GM18511 (cell line): ENCODE measurements at regions not wholly inside any gene's neighbourhood (a gene's known extent, or its start where the extent isn't known, plus 50 kb on each side); places are given as distances from the start of the nearest gene placed in this dataset.
"Not testable (repeated sequence)": the region's sequence is repeated elsewhere in the genome, so short reads cannot be mapped to it uniquely, and the experiment has no call there.

Source experiments
- ATAC-seq: cut with Tn5 transposase; IDR thresholded peaks from one replicate; pipeline ENCODE4 v1.9.1; 2021; ENCODE audit warnings: mild to moderate bottlenecking, moderate library complexity; ENCODE audit not compliant: unreplicated experiment

DNA sequence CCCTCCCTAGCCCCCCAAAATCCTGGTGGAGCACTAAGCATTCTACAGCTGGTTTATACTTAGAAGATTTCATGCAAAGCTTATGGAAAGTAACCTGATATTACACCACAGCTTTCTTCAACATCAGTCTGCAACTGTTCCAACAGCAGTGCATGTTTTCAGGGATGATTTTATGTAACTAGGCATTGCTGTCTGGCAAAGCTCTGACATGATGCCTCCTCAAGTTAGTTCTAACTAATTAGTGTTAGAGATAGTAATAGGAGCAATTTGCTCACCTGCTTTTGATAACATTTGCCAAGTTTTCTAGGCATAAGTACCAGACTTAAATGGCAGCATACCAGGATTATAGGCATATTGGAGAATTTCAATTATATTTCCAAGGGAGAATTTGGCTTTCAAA is 330.3 kb upstream of the SGO1 start:
- no peak for ATAC-seq

GRCh38 chr3:20515834-20516233 is 329.8 kb upstream of the SGO1 start:
- ATAC-seq = no peak

- ATAC-seq = peak; percentile 98
These were observed 326.0 kb upstream of the SGO1 start for GRCh38 chr3:20511863-20512505.

- ATAC-seq = no peak
These were observed 324.4 kb upstream of the SGO1 start for GRCh38 chr3:20510396-20510795.

DNA sequence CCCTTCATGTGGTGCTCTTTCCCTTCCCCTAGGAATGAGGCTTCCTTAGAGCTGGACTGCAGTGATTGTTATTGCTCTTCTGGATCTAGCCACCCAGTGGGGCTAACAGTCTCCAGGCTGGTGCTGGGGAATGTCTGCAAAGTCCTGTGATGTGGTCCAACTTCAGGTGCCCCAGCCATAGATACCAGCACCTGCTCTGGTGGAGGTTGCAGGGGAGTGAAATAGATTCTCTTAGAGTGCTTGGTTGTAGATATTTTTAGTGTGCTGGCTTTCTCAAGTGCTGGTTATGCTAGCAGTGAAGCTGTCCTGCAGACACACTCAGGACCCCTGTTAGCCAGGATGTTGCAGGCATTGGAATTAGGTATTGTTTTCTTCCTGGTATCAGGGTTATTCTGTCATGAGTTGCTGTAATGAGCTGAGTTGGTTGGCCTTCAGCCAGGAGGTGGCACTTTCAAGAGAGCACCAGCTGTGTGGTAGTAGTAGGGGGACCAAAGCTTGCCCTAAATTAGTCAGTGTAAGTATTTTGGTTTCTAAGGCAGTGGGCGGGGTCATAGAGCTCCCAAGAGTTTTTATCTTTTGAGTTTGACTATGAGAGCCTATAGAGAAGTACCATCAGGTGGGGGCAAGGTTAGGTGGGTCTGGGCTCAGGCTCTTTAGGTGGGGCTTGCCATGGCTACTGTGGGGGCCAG is 317.5 kb upstream of the SGO1 start:
- ATAC-seq = peak; percentile 80

GRCh38 chr3:20490996-20491395 is 305.0 kb upstream of the SGO1 start:
- no peak for ATAC-seq

- ATAC-seq = no peak
These were observed 302.1 kb upstream of the SGO1 start for GRCh38 chr3:20488151-20488550.

- no peak for ATAC-seq
These were observed 298.1 kb upstream of the SGO1 start for GRCh38 chr3:20484126-20484525.

- no peak for ATAC-seq
These were observed 296.3 kb upstream of the SGO1 start for GRCh38 chr3:20482350-20482749.

DNA sequence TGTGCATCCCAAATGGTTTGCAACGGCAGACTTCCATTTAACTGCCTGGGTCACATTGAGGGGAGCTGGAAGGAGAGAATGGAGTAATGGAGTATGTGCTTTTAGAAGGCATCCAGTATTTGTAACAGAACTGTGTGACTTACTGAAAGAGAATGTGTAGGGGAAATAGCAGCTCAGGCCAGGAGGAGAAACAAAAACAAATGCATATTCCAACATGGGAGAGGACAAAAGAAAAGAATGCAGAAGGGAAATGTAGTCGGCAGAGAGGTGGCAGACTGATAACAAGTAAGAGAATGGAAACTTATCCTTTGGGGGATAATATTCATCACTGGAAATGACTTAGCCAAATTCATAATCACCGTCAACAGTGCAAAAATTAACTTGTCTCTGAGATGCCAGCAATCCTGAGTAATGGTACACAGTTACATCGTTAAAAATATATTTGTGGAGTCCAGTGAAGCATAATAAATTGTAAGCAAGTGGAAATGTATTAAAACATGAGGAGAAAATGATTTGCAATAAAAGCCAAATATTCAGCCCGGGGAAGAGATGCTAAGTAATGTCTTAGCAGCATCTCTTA is 294.9 kb upstream of the SGO1 start:
- ATAC-seq = no peak

- no peak for ATAC-seq
These were observed 292.4 kb upstream of the SGO1 start for GRCh38 chr3:20478436-20478835.

- ATAC-seq = not testable (repeated sequence)
These were observed 278.2 kb upstream of the SGO1 start for GRCh38 chr3:20464237-20464636.

GRCh38 chr3:20462723-20463122 is 276.7 kb upstream of the SGO1 start:
- ATAC-seq = no peak

DNA sequence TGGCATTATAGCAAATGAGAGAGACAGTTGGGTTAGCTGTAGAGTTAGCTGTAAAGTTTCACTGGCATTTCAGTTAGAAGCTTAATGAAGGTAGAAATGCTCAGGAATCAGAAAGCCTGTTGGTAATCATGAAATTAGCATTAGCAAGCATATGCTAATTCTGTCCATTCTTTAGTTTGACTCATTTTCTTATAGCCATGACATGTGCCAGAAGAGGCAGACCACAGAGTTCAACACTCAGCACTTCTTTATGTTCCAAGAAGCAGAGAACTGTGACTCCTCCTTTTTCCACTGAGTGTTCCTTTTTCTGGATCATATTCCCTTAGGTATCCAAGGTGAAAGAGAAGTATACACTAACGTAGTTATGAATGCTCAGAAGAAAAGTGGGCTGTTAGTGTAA is 276.2 kb upstream of the SGO1 start:
- ATAC-seq = no peak

- no peak for ATAC-seq
These were observed 273.1 kb upstream of the SGO1 start for GRCh38 chr3:20458994-20459716.

GRCh38 chr3:20456511-20456910 is 270.5 kb upstream of the SGO1 start:
- ATAC-seq = no peak

GRCh38 chr3:20451170-20451569 is 265.2 kb upstream of the SGO1 start:
- ATAC-seq = no peak

- ATAC-seq = no peak
These were observed 264.6 kb upstream of the SGO1 start for GRCh38 chr3:20450611-20451010.

DNA sequence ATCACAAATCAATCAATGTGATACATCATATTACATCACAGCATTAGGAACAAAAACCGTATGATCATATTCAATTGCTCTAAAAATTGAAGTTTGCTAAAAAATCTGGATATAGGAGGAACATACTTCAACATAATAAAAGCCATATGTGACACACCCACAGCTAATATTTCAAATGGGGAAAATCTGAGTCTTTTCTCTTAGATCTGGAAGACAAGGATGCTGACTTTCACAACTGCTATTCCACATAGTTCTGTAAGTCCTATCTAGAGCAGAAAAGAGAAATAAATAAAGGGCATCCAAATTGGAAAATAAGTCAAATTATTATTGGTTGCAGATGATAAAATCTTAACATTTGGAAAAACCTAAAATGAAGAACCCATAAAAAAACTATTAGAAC is 256.8 kb upstream of the SGO1 start:
- ATAC-seq = no peak

- ATAC-seq = not testable (repeated sequence)
These were observed 241.3 kb upstream of the SGO1 start for GRCh38 chr3:20427268-20427667.

GRCh38 chr3:20425138-20425537 is 239.1 kb upstream of the SGO1 start:
- ATAC-seq = no peak

GRCh38 chr3:20424086-20424485 is 238.1 kb upstream of the SGO1 start:
- no peak for ATAC-seq
